GM12891 (cell line): ENCODE measurements at regions not wholly inside any gene's neighbourhood (a gene's known extent, or its start where the extent isn't known, plus 50 kb on each side); places are given as distances from the start of the nearest gene placed in this dataset.

Source experiments
- DNase-seq: peaks from one replicate; pipeline ENCODE4 v3.0.0; 2011; ENCODE audit warnings: low spot score; ENCODE audit not compliant: insufficient read length
- FAIRE-seq: peaks from 2 replicates; lab custom pipeline; 2011; peaks lifted over from hg19 to GRCh38; lab: Jason Lieb, UNC
- PAX5 ChIP-seq: IDR thresholded peaks from 2 replicates; pipeline ENCODE4 v1.6.1; 2011; ENCODE audit warnings: low read length, moderate library complexity, mild to moderate bottlenecking; ENCODE audit not compliant: insufficient read depth, severe bottlenecking
- POLR2A ChIP-seq: IDR thresholded peaks from 2 replicates; pipeline ENCODE4 v1.6.1; 2011; ENCODE audit warnings: low read depth, low read length, control low read depth
- POLR2AphosphoS5 ChIP-seq: IDR thresholded peaks from 2 replicates; pipeline ENCODE4 v1.6.1; 2011; ENCODE audit warnings: low read depth, low read length, control low read depth
- POU2F2 ChIP-seq: IDR thresholded peaks from 2 replicates; pipeline ENCODE4 v1.6.1; 2011; ENCODE audit warnings: low read depth, mild to moderate bottlenecking, control low read depth, low read length, moderate library complexity
- SPI1 ChIP-seq: IDR thresholded peaks from 2 replicates; pipeline ENCODE4 v1.6.1; 2011; ENCODE audit warnings: low read depth, low read length, control low read depth
- TAF1 ChIP-seq: IDR thresholded peaks from 2 replicates; pipeline ENCODE4 v1.6.1; 2011; ENCODE audit warnings: low read depth, low read length, control low read depth

DNA sequence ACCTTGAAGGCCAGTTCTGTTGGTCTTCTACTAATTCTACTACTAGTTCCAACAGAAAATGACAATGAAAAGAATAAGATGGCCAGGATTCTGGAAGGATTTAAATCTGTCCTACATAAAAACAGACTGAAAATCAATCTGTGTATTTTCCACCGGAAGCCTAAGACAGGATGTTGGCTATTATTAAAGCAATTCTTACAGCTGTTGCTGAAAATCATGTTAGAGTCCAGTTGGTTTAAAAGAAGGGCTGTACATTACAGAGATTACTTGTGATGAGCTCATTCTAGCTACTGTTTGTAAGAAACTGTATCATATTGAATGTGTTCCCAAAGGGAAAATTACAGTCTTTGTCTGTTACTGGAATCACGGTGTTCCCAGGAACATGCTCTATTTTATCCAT is 54.8 kb upstream of the MAGEB16 start:
- FAIRE-seq (no peak), DNase-seq (no peak)
- TF ChIP-seq TAF1 = no peak
- no peak for TF ChIP-seq SPI1
- TF ChIP-seq POU2F2 = no peak
- no peak for TF ChIP-seq PAX5
- no peak for TF ChIP-seq POLR2A
- no peak for TF ChIP-seq POLR2AphosphoS5
